ENCODE measurements at regions not wholly inside any gene's neighbourhood (a gene's known extent, or its start where the extent isn't known, plus 50 kb on each side); places are given as distances from the start of the nearest gene placed in this dataset.

GRCh38 chr1:218025454-218025853 lies 259.6 kb upstream of the RRP15 start:
- no peak for TF ChIP-seq POLR2AphosphoS5 (IDR thresholded peaks at IDR 0.05; ENCODE audit: low read length)
- TF ChIP-seq CTCF (IDR thresholded peaks at IDR 0.05 in 2 of 3, conservative IDR thresholded peaks at IDR 0.05 in 1 of 3; ENCODE audit: control insufficient read depth in 2 of 3, extremely low read depth in 1 of 3, insufficient read depth in 1 of 3, low read depth in 3 of 3, low read length in 3 of 3) = no peak
- no peak for TF ChIP-seq SP1 (IDR thresholded peaks at IDR 0.05; ENCODE audit: low read depth, low read length)
